Panc1 (cell line): ENCODE measurements at regions not wholly inside any gene's neighbourhood (a gene's known extent, or its start where the extent isn't known, plus 50 kb on each side); places are given as distances from the start of the nearest gene placed in this dataset.

ENCODE experiments used
- POLR2AphosphoS5 ChIP-seq: IDR thresholded peaks from 2 replicates; pipeline ENCODE4 v1.6.1; 2012; ENCODE audit warnings: mild to moderate bottlenecking, low read depth, low read length, moderate library complexity
- TCF7L2 ChIP-seq: IDR thresholded peaks from 2 replicates; pipeline ENCODE4 v1.6.1; 2011; ENCODE audit warnings: mild to moderate bottlenecking, low read depth, low read length, inconsistent platforms
- TF ChIP-seq, protein P1 (sequence below): fragments of 450-650 bp; IDR thresholded peaks from 2 replicates; pipeline ENCODE4 v1.5.1; 2017; ENCODE audit warnings: mild to moderate bottlenecking
- TF ChIP-seq, protein P2 (sequence below), 2 experiments: IDR thresholded peaks; 2 replicates each; pipeline ENCODE4 v1.6.1; 2011 to 2012; ENCODE audit warnings: low read depth in 2 of 2, control low read depth in 1 of 2, low read length in 1 of 2, mild to moderate bottlenecking in 1 of 2, moderate library complexity in 1 of 2; ENCODE audit not compliant: insufficient read depth in 1 of 2

DNA sequence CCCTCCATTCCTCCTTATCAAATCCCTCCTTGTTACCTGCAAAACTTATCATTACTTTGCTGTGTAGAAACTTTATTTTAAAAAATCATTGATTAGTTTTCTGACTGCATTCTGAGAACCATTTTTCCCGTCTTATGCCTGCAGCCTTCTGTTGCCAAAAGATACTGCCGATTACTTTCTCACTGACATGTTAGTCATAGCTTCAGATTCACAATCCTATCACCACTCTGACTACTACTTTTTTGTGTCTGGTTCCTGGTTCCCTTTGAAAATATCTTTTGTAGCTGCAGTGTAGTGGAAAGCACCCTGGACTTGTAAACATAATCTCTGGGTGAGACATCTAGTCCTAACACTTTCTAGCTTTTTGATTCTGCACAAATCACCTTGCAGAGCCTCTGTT is 71.7 kb downstream of the NR2F1 start:
- no peak for TF ChIP-seq POLR2AphosphoS5
- TF ChIP-seq, protein P1, sequence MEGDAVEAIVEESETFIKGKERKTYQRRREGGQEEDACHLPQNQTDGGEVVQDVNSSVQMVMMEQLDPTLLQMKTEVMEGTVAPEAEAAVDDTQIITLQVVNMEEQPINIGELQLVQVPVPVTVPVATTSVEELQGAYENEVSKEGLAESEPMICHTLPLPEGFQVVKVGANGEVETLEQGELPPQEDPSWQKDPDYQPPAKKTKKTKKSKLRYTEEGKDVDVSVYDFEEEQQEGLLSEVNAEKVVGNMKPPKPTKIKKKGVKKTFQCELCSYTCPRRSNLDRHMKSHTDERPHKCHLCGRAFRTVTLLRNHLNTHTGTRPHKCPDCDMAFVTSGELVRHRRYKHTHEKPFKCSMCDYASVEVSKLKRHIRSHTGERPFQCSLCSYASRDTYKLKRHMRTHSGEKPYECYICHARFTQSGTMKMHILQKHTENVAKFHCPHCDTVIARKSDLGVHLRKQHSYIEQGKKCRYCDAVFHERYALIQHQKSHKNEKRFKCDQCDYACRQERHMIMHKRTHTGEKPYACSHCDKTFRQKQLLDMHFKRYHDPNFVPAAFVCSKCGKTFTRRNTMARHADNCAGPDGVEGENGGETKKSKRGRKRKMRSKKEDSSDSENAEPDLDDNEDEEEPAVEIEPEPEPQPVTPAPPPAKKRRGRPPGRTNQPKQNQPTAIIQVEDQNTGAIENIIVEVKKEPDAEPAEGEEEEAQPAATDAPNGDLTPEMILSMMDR, result no peak
- TF ChIP-seq, protein P2, sequence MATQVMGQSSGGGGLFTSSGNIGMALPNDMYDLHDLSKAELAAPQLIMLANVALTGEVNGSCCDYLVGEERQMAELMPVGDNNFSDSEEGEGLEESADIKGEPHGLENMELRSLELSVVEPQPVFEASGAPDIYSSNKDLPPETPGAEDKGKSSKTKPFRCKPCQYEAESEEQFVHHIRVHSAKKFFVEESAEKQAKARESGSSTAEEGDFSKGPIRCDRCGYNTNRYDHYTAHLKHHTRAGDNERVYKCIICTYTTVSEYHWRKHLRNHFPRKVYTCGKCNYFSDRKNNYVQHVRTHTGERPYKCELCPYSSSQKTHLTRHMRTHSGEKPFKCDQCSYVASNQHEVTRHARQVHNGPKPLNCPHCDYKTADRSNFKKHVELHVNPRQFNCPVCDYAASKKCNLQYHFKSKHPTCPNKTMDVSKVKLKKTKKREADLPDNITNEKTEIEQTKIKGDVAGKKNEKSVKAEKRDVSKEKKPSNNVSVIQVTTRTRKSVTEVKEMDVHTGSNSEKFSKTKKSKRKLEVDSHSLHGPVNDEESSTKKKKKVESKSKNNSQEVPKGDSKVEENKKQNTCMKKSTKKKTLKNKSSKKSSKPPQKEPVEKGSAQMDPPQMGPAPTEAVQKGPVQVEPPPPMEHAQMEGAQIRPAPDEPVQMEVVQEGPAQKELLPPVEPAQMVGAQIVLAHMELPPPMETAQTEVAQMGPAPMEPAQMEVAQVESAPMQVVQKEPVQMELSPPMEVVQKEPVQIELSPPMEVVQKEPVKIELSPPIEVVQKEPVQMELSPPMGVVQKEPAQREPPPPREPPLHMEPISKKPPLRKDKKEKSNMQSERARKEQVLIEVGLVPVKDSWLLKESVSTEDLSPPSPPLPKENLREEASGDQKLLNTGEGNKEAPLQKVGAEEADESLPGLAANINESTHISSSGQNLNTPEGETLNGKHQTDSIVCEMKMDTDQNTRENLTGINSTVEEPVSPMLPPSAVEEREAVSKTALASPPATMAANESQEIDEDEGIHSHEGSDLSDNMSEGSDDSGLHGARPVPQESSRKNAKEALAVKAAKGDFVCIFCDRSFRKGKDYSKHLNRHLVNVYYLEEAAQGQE (IDR thresholded peaks at IDR 0.05; ENCODE audit: insufficient read depth in 1 of 2, low read depth in 2 of 2, low read length in 1 of 2), result no peak
- no peak for TF ChIP-seq TCF7L2
